Adrenal gland (tissue), 5 donors: ENCODE measurements at regions not wholly inside any gene's neighbourhood (a gene's known extent, or its start where the extent isn't known, plus 50 kb on each side); places are given as distances from the start of the nearest gene placed in this dataset.

ENCODE experiments used
- CTCF ChIP-seq, 6 experiments: fragments of 450-650 bp in 4 of 6; fragments of 200-600 bp in 2 of 6; sonication (generic) in 1 of 6; IDR thresholded peaks; 1 replicate in 5 of 6; 2 replicates in 1 of 6; pipeline versions ENCODE4 v1.5.1 to v1.8.0; 2016 to 2021; ENCODE audit warnings: antibody characterized with exemption in 6 of 6, mild to moderate bottlenecking in 2 of 6, moderate library complexity in 1 of 6
- POLR2A ChIP-seq, 2 donors: fragments of 450-650 bp; IDR thresholded peaks; one replicate each; pipeline ENCODE4 v1.6.1; 2017; ENCODE audit warnings: antibody characterized with exemption in 2 of 2, mild to moderate bottlenecking in 2 of 2, moderate library complexity in 1 of 2
- donor health status: DM: no; HTN: no; CAD: no.

- TF ChIP-seq CTCF (IDR thresholded peaks at IDR 0.05) (no peak), POLR2A (IDR thresholded peaks at IDR 0.05) (no peak)
Observed at GRCh38 chr18:67662996-67663395, 146.5 kb upstream of the DSEL start.
